Cardiac muscle cell (in vitro differentiated cells and primary cell): ENCODE measurements at regions not wholly inside any gene's neighbourhood (a gene's known extent, or its start where the extent isn't known, plus 50 kb on each side); places are given as distances from the start of the nearest gene placed in this dataset.
A peak's percentile ranks its signal among the peaks of the same experiment; 100 is the strongest.

Source experiments
- DNase-seq, 2 donors: peaks; one replicate each; pipeline versions ENCODE4 v3.0.0 to v3.0.0-alpha.2; 2010 to 2017; ENCODE audit warnings: low read depth in 1 of 2, low spot score in 1 of 2
- H3K27ac ChIP-seq: fragments of 200-600 bp; sonication (generic); 2 replicates; pipeline ENCODE4 v1.5.1; 2016
- H3K27me3 ChIP-seq: fragments of 200-600 bp; sonication (generic); 2 replicates; pipeline ENCODE4 v1.6.0; 2016; ENCODE audit warnings: control low read depth
- H3K36me3 ChIP-seq: fragments of 200-600 bp; sonication (generic); 2 replicates; pipeline ENCODE4 v1.5.1; 2016; ENCODE audit warnings: control low read depth
- H3K4me1 ChIP-seq: fragments of 200-600 bp; sonication (generic); 2 replicates; pipeline ENCODE4 v1.8.1; 2017; ENCODE audit warnings: low read depth, mild to moderate bottlenecking, mixed run types
- H3K4me3 ChIP-seq: fragments of 200-600 bp; sonication (generic); 2 replicates; pipeline ENCODE4 v1.5.1; 2016; ENCODE audit warnings: mild to moderate bottlenecking
- H3K9me3 ChIP-seq: fragments of 200-600 bp; sonication (generic); 2 replicates; pipeline ENCODE4 v1.5.1; 2017; ENCODE audit warnings: low read depth, mild to moderate bottlenecking, control low read depth
- CTCF ChIP-seq: IDR thresholded peaks from 2 replicates; pipeline ENCODE4 v1.5.1; 2012; ENCODE audit warnings: low read depth, mild to moderate bottlenecking, low read length

GRCh38 chr14:35231207-35231760 lies 60.9 kb upstream of the PSMA6 start:
- H3K27me3 ChIP-seq = no peaks in the 10 kb centered on the region
- no peaks in the 10 kb centered on the region for H3K9me3 ChIP-seq
- H3K36me3 ChIP-seq = no peaks in the 10 kb centered on the region
- H3K4me3 ChIP-seq = no peak overlapping the region
- DNase-seq = no peak
- no peak for TF ChIP-seq CTCF
- no peaks in the 10 kb centered on the region for H3K4me1 ChIP-seq
- H3K27ac ChIP-seq = no peak overlapping the region

GRCh38 chr14:35234012-35234805 lies 58.0 kb upstream of the PSMA6 start:
- H3K4me3 ChIP-seq = no peak overlapping the region
- peak in 1 of 2 donors; percentile 55 for DNase-seq
- TF ChIP-seq CTCF = no peak

GRCh38 chr14:35235840-35236239 lies 56.3 kb upstream of the PSMA6 start:
- Histone ChIP-seq H3K27ac (no peak overlapping the region), H3K9me3 (no peaks in the 10 kb centered on the region), H3K27me3 (no peaks in the 10 kb centered on the region), H3K4me1 (no peaks in the 10 kb centered on the region), H3K4me3 (no peak overlapping the region), H3K36me3 (no peaks in the 10 kb centered on the region)
- no peak for DNase-seq
- no peak for TF ChIP-seq CTCF

More at GRCh38 chr14:35234012-35234805, 58.0 kb upstream of the PSMA6 start:
- H3K9me3 ChIP-seq = no peaks in the 10 kb centered on the region
- H3K36me3 ChIP-seq = no peaks in the 10 kb centered on the region
- H3K27me3 ChIP-seq = no peaks in the 10 kb centered on the region
- H3K4me1 ChIP-seq = no peaks in the 10 kb centered on the region
- H3K27ac ChIP-seq = no peak overlapping the region

GRCh38 chr14:35236806-35237205 lies 55.4 kb upstream of the PSMA6 start:
- H3K27me3 ChIP-seq = no peaks in the 10 kb centered on the region
- H3K36me3 ChIP-seq = no peaks in the 10 kb centered on the region
- no peaks in the 10 kb centered on the region for H3K4me1 ChIP-seq
- H3K4me3 ChIP-seq = no peak overlapping the region
- DNase-seq = no peak
- H3K9me3 ChIP-seq = no peaks in the 10 kb centered on the region
- no peak overlapping the region for H3K27ac ChIP-seq
- TF ChIP-seq CTCF = no peak

- no peak for TF ChIP-seq CTCF
- Histone ChIP-seq H3K4me3 (no peak overlapping the region), H3K4me1 (no peaks in the 10 kb centered on the region), H3K27ac (no peak overlapping the region), H3K27me3 (no peaks in the 10 kb centered on the region), H3K36me3 (no peaks in the 10 kb centered on the region), H3K9me3 (no peaks in the 10 kb centered on the region)
- no peak for DNase-seq
These were observed 52.0 kb upstream of the PSMA6 start for GRCh38 chr14:35240231-35240630.
